ENCODE measurements at regions not wholly inside any gene's neighbourhood (a gene's known extent, or its start where the extent isn't known, plus 50 kb on each side); places are given as distances from the start of the nearest gene placed in this dataset.

DNA sequence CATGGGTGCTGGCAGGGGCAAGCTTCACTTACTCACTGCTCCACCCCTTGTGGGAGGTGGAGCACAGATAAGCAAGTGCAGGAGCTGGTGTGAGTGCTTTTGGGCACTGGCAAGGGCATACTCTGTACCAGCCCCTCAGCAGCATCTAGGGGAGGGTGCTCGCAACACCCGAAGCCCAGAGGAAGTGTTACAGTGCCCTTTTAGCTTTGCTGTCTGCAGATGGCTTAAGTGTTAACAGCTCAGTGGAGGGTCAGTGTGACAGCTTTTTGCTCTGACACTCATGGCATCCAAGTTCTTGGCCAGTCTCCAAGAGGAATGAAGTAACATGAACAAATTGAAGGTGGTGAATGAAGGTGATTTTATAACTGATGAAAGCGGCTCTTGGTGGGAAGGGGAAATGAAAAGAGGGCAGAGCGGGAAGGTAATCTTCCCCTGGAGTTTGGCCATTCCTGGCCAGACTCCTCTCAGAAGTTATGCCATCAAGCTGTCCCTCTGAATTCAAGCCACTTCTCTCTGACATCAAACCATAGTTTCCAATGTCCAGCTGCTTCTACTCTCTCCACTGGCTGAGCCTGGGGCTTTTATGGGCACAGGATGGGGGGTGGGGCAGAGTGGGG lies 862.5 kb downstream of the KCNMA1 start:
- in situ Hi-C loops (cut with MboI; ENCODE audit: low sequenced_read_pairs) (no loop called here), dilution Hi-C loops (cut with HindIII; ENCODE audit: low sequenced_read_pairs, unreplicated experiment) (no loop called here), intact Hi-C loops (cut with micrococcal nuclease) (loop anchor here (5.0 kb wide), 1 partner anchor 1478 kb away; no protein-coding TSS in a partner anchor)
- no peak overlapping the region for H3K14ac ChIP-seq (replicated peaks; ENCODE audit: low read depth, low read length)
- H2BK120ac ChIP-seq (ENCODE audit: low read depth, low read length): no peak overlapping the region
- H4K5ac ChIP-seq (ENCODE audit: low read depth, low read length): no peak overlapping the region
- H4K20me1 ChIP-seq (ENCODE audit: insufficient read depth, low read length): no peaks in the 10 kb centered on the region
- H3K23ac ChIP-seq (ENCODE audit: low read depth, low read length): no peak overlapping the region
- DNase-seq (no peak), ATAC-seq (ENCODE audit: low read depth) (no peak)
- H3K9ac ChIP-seq (ENCODE audit: low read depth, low read length): no peak overlapping the region
- no peak overlapping the region for H2AK9ac ChIP-seq (replicated peaks; ENCODE audit: low read depth, low read length, poor library complexity)
- CTCF ChIA-PET: no interaction called here
- H3K4ac ChIP-seq (ENCODE audit: low read depth, low read length): no peak overlapping the region
- BruUV-seq (replicated peaks): no TSS peak
- H3K4me1 ChIP-seq (ENCODE audit: control insufficient read depth, insufficient read depth, low read length): no peaks in the 10 kb centered on the region
- no peaks in the 10 kb centered on the region for H3K79me1 ChIP-seq (ENCODE audit: low read depth in 1 of 2, low read length in 2 of 2)
- H3K4me2 ChIP-seq (ENCODE audit: low read depth, low read length): no peak overlapping the region
- no peak overlapping the region for H2BK5ac ChIP-seq (ENCODE audit: low read depth, low read length, poor library complexity, severe bottlenecking)
- H2AK5ac ChIP-seq (ENCODE audit: low read depth, low read length): no peak overlapping the region
- H3K56ac ChIP-seq (ENCODE audit: extremely low read depth, insufficient read depth, low read length): no peak overlapping the region
- no peaks in the 10 kb centered on the region for H3K36me3 ChIP-seq (ENCODE audit: control insufficient read depth, insufficient read depth, low read length)
- no peaks in the 10 kb centered on the region for H3K9me1 ChIP-seq (ENCODE audit: insufficient read depth, low read length)
- H3K9me3 ChIP-seq (ENCODE audit: control insufficient read depth, insufficient read depth, low read length): peaks cover 5% of the 10 kb centered on the region
- no peak overlapping the region for H4K91ac ChIP-seq (ENCODE audit: insufficient read depth, low read depth, low read length)
- 60% methylated on average over 1 of the region's 4 CpGs; no CpG with 5 or more reads in 1 of the 2 experiments for WGBS, 2 experiments (ENCODE audit: extremely low coverage in 2 of 2, insufficient read length in 1 of 2)
- no peak overlapping the region for H3K4me3 ChIP-seq (ENCODE audit: insufficient read depth, low read depth, low read length)
- no peak overlapping the region for H2BK20ac ChIP-seq (ENCODE audit: low read depth, low read length)
- TF ChIP-seq MXI1 (IDR thresholded peaks at IDR 0.05; ENCODE audit: borderline replicate concordance, low read depth, low read length) (no peak), RAD21 (IDR thresholded peaks at IDR 0.05; ENCODE audit: low read length) (no peak), FOS (IDR thresholded peaks at IDR 0.05; ENCODE audit: low read depth, low read length) (no peak), RCOR1 (IDR thresholded peaks at IDR 0.05; ENCODE audit: insufficient replicate concordance, low read length) (no peak), RFX5 (IDR thresholded peaks at IDR 0.05; ENCODE audit: low read depth, low read length) (no peak), CHD1 (IDR thresholded peaks at IDR 0.05; ENCODE audit: low read depth, low read length) (no peak), BHLHE40 (IDR thresholded peaks at IDR 0.05; ENCODE audit: low read depth, low read length) (no peak), SMC3 (IDR thresholded peaks at IDR 0.05; ENCODE audit: low read depth, low read length) (no peak), NFE2L2 (IDR thresholded peaks at IDR 0.05; ENCODE audit: low read depth, low read length) (no peak), CEBPB (IDR thresholded peaks at IDR 0.05; ENCODE audit: low read depth, low read length) (no peak), POLR2A (IDR thresholded peaks at IDR 0.05; ENCODE audit: low read depth, low read length) (no peak), MAZ (IDR thresholded peaks at IDR 0.05; ENCODE audit: borderline replicate concordance, low read depth, low read length) (no peak), MAFK (IDR thresholded peaks at IDR 0.05; ENCODE audit: low read depth, low read length) (no peak)
- TF ChIP-seq, protein P1, sequence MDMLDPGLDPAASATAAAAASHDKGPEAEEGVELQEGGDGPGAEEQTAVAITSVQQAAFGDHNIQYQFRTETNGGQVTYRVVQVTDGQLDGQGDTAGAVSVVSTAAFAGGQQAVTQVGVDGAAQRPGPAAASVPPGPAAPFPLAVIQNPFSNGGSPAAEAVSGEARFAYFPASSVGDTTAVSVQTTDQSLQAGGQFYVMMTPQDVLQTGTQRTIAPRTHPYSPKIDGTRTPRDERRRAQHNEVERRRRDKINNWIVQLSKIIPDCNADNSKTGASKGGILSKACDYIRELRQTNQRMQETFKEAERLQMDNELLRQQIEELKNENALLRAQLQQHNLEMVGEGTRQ (IDR thresholded peaks at IDR 0.05; ENCODE audit: low read depth, low read length): no peak
- TF ChIP-seq, protein P2, sequence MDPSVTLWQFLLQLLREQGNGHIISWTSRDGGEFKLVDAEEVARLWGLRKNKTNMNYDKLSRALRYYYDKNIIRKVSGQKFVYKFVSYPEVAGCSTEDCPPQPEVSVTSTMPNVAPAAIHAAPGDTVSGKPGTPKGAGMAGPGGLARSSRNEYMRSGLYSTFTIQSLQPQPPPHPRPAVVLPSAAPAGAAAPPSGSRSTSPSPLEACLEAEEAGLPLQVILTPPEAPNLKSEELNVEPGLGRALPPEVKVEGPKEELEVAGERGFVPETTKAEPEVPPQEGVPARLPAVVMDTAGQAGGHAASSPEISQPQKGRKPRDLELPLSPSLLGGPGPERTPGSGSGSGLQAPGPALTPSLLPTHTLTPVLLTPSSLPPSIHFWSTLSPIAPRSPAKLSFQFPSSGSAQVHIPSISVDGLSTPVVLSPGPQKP (IDR thresholded peaks at IDR 0.05; ENCODE audit: borderline replicate concordance, low read depth, low read length): no peak
- TF ChIP-seq, protein P3, sequence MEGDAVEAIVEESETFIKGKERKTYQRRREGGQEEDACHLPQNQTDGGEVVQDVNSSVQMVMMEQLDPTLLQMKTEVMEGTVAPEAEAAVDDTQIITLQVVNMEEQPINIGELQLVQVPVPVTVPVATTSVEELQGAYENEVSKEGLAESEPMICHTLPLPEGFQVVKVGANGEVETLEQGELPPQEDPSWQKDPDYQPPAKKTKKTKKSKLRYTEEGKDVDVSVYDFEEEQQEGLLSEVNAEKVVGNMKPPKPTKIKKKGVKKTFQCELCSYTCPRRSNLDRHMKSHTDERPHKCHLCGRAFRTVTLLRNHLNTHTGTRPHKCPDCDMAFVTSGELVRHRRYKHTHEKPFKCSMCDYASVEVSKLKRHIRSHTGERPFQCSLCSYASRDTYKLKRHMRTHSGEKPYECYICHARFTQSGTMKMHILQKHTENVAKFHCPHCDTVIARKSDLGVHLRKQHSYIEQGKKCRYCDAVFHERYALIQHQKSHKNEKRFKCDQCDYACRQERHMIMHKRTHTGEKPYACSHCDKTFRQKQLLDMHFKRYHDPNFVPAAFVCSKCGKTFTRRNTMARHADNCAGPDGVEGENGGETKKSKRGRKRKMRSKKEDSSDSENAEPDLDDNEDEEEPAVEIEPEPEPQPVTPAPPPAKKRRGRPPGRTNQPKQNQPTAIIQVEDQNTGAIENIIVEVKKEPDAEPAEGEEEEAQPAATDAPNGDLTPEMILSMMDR (conservative IDR thresholded peaks at IDR 0.05; ENCODE audit: low read depth, low read length): no peak
- no peak overlapping the region for H3K18ac ChIP-seq (ENCODE audit: low read depth, low read length)
- H2AFZ ChIP-seq (replicated peaks; ENCODE audit: low read length, poor library complexity): no peak overlapping the region
- POLR2A ChIA-PET (ENCODE audit: unreplicated experiment): no interaction called here
- no peaks in the 10 kb centered on the region; the same call in 1 of the 2 replicates for H3K27me3 ChIP-seq (ENCODE audit: control insufficient read depth, insufficient read depth, low read length)
- no peak overlapping the region for H3K27ac ChIP-seq (ENCODE audit: insufficient read depth, low read length)
- H2BK15ac ChIP-seq (ENCODE audit: low read depth, low read length): no peak overlapping the region
- no peak overlapping the region for H4K8ac ChIP-seq (ENCODE audit: low read depth in 2 of 2, low read length in 2 of 2)
